Suprapubic skin (tissue), 4 donors: ENCODE measurements at regions not wholly inside any gene's neighbourhood (a gene's known extent, or its start where the extent isn't known, plus 50 kb on each side); places are given as distances from the start of the nearest gene placed in this dataset.

ENCODE experiments used
- DNase-seq, 2 donors: peaks; one replicate each; pipeline ENCODE4 v3.0.0-alpha.2; 2019; ENCODE audit warnings: low spot score in 2 of 2
- H3K27ac ChIP-seq: fragments of 200-600 bp; sonication (generic); one replicate; pipeline ENCODE4 v1.5.1; 2019
- H3K27me3 ChIP-seq: fragments of 200-600 bp; sonication (generic); one replicate; pipeline ENCODE4 v1.5.1; 2019
- H3K36me3 ChIP-seq: fragments of 200-600 bp; sonication (generic); one replicate; pipeline ENCODE4 v1.5.1; 2019
- H3K4me1 ChIP-seq: fragments of 200-600 bp; sonication (generic); one replicate; pipeline ENCODE4 v1.5.1; 2019
- H3K4me3 ChIP-seq: fragments of 200-600 bp; sonication (generic); one replicate; pipeline ENCODE4 v1.5.1; 2019; ENCODE audit warnings: mild to moderate bottlenecking
- H3K9me3 ChIP-seq: fragments of 200-600 bp; sonication (generic); one replicate; pipeline ENCODE4 v1.5.1; 2019
- CTCF ChIP-seq, 2 donors: fragments of 200-600 bp in 1 of 2; fragments of 450-650 bp in 1 of 2; sonication (generic) in 1 of 2; IDR thresholded peaks; one replicate each; pipeline ENCODE4 v1.5.1; 2016 to 2019; ENCODE audit warnings: antibody characterized with exemption in 2 of 2, mild to moderate bottlenecking in 1 of 2, moderate library complexity in 1 of 2
- EP300 ChIP-seq: sonication (generic); formaldehyde crosslinking; IDR thresholded peaks from one replicate; pipeline ENCODE4 v1.6.1; 2017; ENCODE audit warnings: antibody characterized with exemption
- POLR2A ChIP-seq, 2 donors: fragments of 450-650 bp; IDR thresholded peaks; one replicate each; pipeline ENCODE4 v1.6.1; 2017; ENCODE audit warnings: antibody characterized with exemption in 2 of 2, mild to moderate bottlenecking in 2 of 2, moderate library complexity in 2 of 2
- POLR2AphosphoS5 ChIP-seq, 3 donors: sonication (generic); formaldehyde crosslinking; IDR thresholded peaks; one replicate each; pipeline ENCODE4 v1.6.1; 2017; ENCODE audit warnings: antibody characterized with exemption in 3 of 3
- WGBS: methylation state at CpG from one replicate; pipeline ENCODE4 v1.1.5; 2018; 5-methylcytosine and 5-hydroxymethylcytosine counted together

GRCh38 chr12:34384693-34385092, 362.4 kb downstream of the ALG10 start:
- peaks cover 7% of the 10 kb centered on the region for H3K27me3 ChIP-seq
- 76% methylated on average over 12 of the region's 13 CpGs for WGBS
- H3K36me3 ChIP-seq: no peaks in the 10 kb centered on the region
- no peak for TF ChIP-seq POLR2AphosphoS5 (IDR thresholded peaks at IDR 0.05)
- TF ChIP-seq POLR2A (IDR thresholded peaks at IDR 0.05): no peak
- TF ChIP-seq EP300: no peak
- TF ChIP-seq CTCF (IDR thresholded peaks at IDR 0.05): no peak
- DNase-seq: no peak
- peaks cover 43% of the 10 kb centered on the region for H3K9me3 ChIP-seq
- H3K4me1 ChIP-seq: no peaks in the 10 kb centered on the region
- H3K27ac ChIP-seq: no peak overlapping the region
- H3K4me3 ChIP-seq: no peak overlapping the region

- no peak overlapping the region for H3K4me3 ChIP-seq
- no peaks in the 10 kb centered on the region for H3K4me1 ChIP-seq
- no peak for DNase-seq
- no peak for TF ChIP-seq EP300
- TF ChIP-seq CTCF (IDR thresholded peaks at IDR 0.05): no peak
- TF ChIP-seq POLR2A (IDR thresholded peaks at IDR 0.05): no peak
- TF ChIP-seq POLR2AphosphoS5 (IDR thresholded peaks at IDR 0.05): no peak
- H3K9me3 ChIP-seq: peaks cover 46% of the 10 kb centered on the region
- no peaks in the 10 kb centered on the region for H3K36me3 ChIP-seq
- H3K27me3 ChIP-seq: peaks cover 8% of the 10 kb centered on the region
- H3K27ac ChIP-seq: no peak overlapping the region
- 66% methylated on average over 10 of the region's 13 CpGs for WGBS
Observed at GRCh38 chr12:34386016-34386415, 363.7 kb downstream of the ALG10 start.

- Histone ChIP-seq H3K4me1 (no peaks in the 10 kb centered on the region), H3K9me3 (peaks cover 44% of the 10 kb centered on the region), H3K36me3 (no peaks in the 10 kb centered on the region), H3K27ac (no peak overlapping the region), H3K27me3 (peaks cover 8% of the 10 kb centered on the region), H3K4me3 (no peak overlapping the region)
- no peak for DNase-seq
- 84% methylated on average over 22 of the region's 24 CpGs for WGBS
- no peak for TF ChIP-seq POLR2AphosphoS5 (IDR thresholded peaks at IDR 0.05)
- TF ChIP-seq CTCF (IDR thresholded peaks at IDR 0.05): no peak
- no peak for TF ChIP-seq EP300
- no peak for TF ChIP-seq POLR2A (IDR thresholded peaks at IDR 0.05)
Observed at GRCh38 chr12:34386621-34387255, 364.4 kb downstream of the ALG10 start.

GRCh38 chr12:34387711-34388635, 365.7 kb downstream of the ALG10 start:
- WGBS: 81% methylated on average over 25 of the region's 25 CpGs
- Histone ChIP-seq H3K27ac (no peak overlapping the region), H3K27me3 (peaks cover 8% of the 10 kb centered on the region), H3K36me3 (no peaks in the 10 kb centered on the region), H3K4me3 (no peak overlapping the region), H3K9me3 (peaks cover 44% of the 10 kb centered on the region), H3K4me1 (no peaks in the 10 kb centered on the region)
- no peak for TF ChIP-seq POLR2AphosphoS5 (IDR thresholded peaks at IDR 0.05)
- no peak for TF ChIP-seq POLR2A (IDR thresholded peaks at IDR 0.05)
- TF ChIP-seq CTCF (IDR thresholded peaks at IDR 0.05): no peak
- TF ChIP-seq EP300: no peak
- no peak for DNase-seq
